ENCODE measurements at regions not wholly inside any gene's neighbourhood (a gene's known extent, or its start where the extent isn't known, plus 50 kb on each side); places are given as distances from the start of the nearest gene placed in this dataset.

DNA sequence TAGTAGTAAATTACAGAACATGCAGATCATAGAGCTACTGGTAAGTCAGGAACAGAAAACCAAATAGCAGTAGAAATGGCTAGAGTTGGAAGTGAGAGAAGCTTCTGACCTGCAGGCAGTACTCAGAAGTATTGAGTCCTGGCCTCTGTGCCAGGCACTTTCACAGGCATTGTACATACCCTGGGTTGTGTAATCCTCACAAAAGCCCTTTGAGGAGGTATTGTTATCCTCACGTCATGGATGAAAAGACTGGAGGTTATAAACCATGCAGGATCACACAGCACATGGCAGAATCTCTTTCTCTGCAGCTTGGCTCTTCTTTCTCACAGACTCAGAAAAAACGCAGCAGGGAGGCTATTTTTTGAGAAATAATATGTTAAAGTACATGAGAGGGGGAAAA lies 789.3 kb upstream of the FAM98A start:
- TF ChIP-seq CTCF (conservative IDR thresholded peaks at IDR 0.05; ENCODE audit: low read depth, low read length) = no peak
- TF ChIP-seq EZH2 (IDR thresholded peaks at IDR 0.05; ENCODE audit: low read length, unreplicated experiment) = no peak
